ENCODE measurements at regions not wholly inside any gene's neighbourhood (a gene's known extent, or its start where the extent isn't known, plus 50 kb on each side); places are given as distances from the start of the nearest gene placed in this dataset.

- Histone ChIP-seq H3K56ac (replicated peaks; ENCODE audit: insufficient read length, low read depth, low read length) (no peak overlapping the region), H2AK5ac (ENCODE audit: low read depth, low read length) (no peak overlapping the region), H3K18ac (ENCODE audit: extremely low read depth, low read length) (no peak overlapping the region), H4K91ac (replicated peaks; ENCODE audit: insufficient read length, low read length) (no peak overlapping the region), H3K23me2 (ENCODE audit: low read depth, low read length) (no peaks in the 10 kb centered on the region), H4K5ac (ENCODE audit: insufficient read length, low read depth, low read length) (no peak overlapping the region), H3K9ac (replicated peaks in 1 of 4; ENCODE audit: extremely low read depth in 1 of 4, low read depth in 3 of 4, low read length in 3 of 4) (no peak overlapping the region), H2AFZ (ENCODE audit: low read length) (no peak overlapping the region), H3K79me2 (ENCODE audit: control insufficient read depth in 1 of 2, insufficient read depth in 2 of 2, low read length in 2 of 2) (no peaks in the 10 kb centered on the region), H2BK120ac (replicated peaks; ENCODE audit: low read depth, low read length) (no peak overlapping the region), H2BK12ac (ENCODE audit: low read depth, low read length) (no peak overlapping the region), H3K4ac (replicated peaks; ENCODE audit: insufficient read length, low read depth, low read length) (no peak overlapping the region), H3K4me2 (ENCODE audit: insufficient read depth in 1 of 2, low read depth in 2 of 2, low read length in 2 of 2) (no peak overlapping the region), H3K23ac (ENCODE audit: insufficient read length) (no peak overlapping the region), H2BK20ac (ENCODE audit: low read length) (no peak overlapping the region), H3K4me1 (replicated peaks in 1 of 4; ENCODE audit: control insufficient read depth in 3 of 4, insufficient read depth in 4 of 4, low read length in 3 of 4) (no peaks in the 10 kb centered on the region), H2BK15ac (ENCODE audit: low read length) (no peak overlapping the region), H3K27me3 (replicated peaks in 1 of 4; ENCODE audit: control insufficient read depth in 3 of 4, extremely low read depth in 1 of 4, insufficient read depth in 3 of 4, low read length in 3 of 4) (no peaks in the 10 kb centered on the region), H3K36me3 (ENCODE audit: control insufficient read depth in 2 of 4, insufficient read depth in 4 of 4, low read length in 3 of 4) (no peaks in the 10 kb centered on the region), H3K4me3 (ENCODE audit: extremely low read depth in 1 of 4, insufficient read depth in 2 of 4, low read depth in 3 of 4, low read length in 4 of 4) (no peak overlapping the region), H3K14ac (ENCODE audit: insufficient read length) (peak overlapping the region; percentile 48), H3K9me3 (ENCODE audit: insufficient read depth in 2 of 2, low read depth in 1 of 2, low read length in 1 of 2) (peaks cover 4% of the 10 kb centered on the region in 2 experiments), H2BK5ac (ENCODE audit: low read depth, low read length) (no peak overlapping the region), H4K8ac (ENCODE audit: extremely low read depth, insufficient read depth, low read length) (no peak overlapping the region), H3K79me1 (ENCODE audit: low read depth, low read length) (no peaks in the 10 kb centered on the region), H4K20me1 (replicated peaks in 1 of 2; ENCODE audit: control insufficient read depth in 1 of 2, insufficient read depth in 2 of 2, low read length in 2 of 2) (no peaks in the 10 kb centered on the region), H3K27ac (ENCODE audit: low read depth, low read length) (no peak overlapping the region)
- 79% methylated on average over 10 of the region's 11 CpGs; no CpG with 5 or more reads in 1 of the 2 experiments for WGBS, 2 experiments (ENCODE audit: extremely low coverage in 1 of 2, insufficient coverage in 1 of 2, insufficient read length in 1 of 2, insufficient replicate concordance in 2 of 2, low coverage in 1 of 2, low lambda C conversion rate in 2 of 2, missing lambda C conversion rate in 1 of 2)
- POLR2A ChIA-PET (ENCODE audit: partially characterized antibody): no interaction called here
- no peak for FAIRE-seq
- CTCF ChIA-PET (ENCODE audit: partially characterized antibody): no interaction called here
- no peak for TF ChIP-seq EP300 (IDR thresholded peaks at IDR 0.05; ENCODE audit: borderline replicate concordance in 1 of 2, low read depth in 2 of 2, low read length in 2 of 2)
- no peak for TF ChIP-seq CHD1 (IDR thresholded peaks at IDR 0.05; ENCODE audit: low read depth, low read length)
- TF ChIP-seq SIX5 (IDR thresholded peaks at IDR 0.05; ENCODE audit: low read depth, low read length): no peak
- no peak for TF ChIP-seq JUND (IDR thresholded peaks at IDR 0.05; ENCODE audit: low read length)
- TF ChIP-seq RFX5 (IDR thresholded peaks at IDR 0.05; ENCODE audit: borderline replicate concordance, low read depth, low read length): no peak
- TF ChIP-seq E2F6 (IDR thresholded peaks at IDR 0.05): no peak
- TF ChIP-seq BRCA1 (IDR thresholded peaks at IDR 0.05; ENCODE audit: low read depth, low read length): no peak
- no peak for TF ChIP-seq YY1 (IDR thresholded peaks at IDR 0.05; ENCODE audit: low read depth, low read length)
- TF ChIP-seq JUN (IDR thresholded peaks at IDR 0.05; ENCODE audit: low read depth, low read length): no peak
- TF ChIP-seq CTBP2 (IDR thresholded peaks at IDR 0.05; ENCODE audit: borderline replicate concordance, insufficient read depth, insufficient read length, low read length): no peak
- no peak for TF ChIP-seq CBX8 (IDR thresholded peaks at IDR 0.05; ENCODE audit: borderline replicate concordance, low read depth, low read length)
- TF ChIP-seq MAX (IDR thresholded peaks at IDR 0.05): no peak
- DNase-seq (ENCODE audit: low read depth in 1 of 2, low spot score in 2 of 2): no peak
Measured at GRCh38 chr4:13766761-13767540, 139.4 kb upstream of the BOD1L1 start.

Data from H1 (cell line).